ENCODE measurements at regions not wholly inside any gene's neighbourhood (a gene's known extent, or its start where the extent isn't known, plus 50 kb on each side); places are given as distances from the start of the nearest gene placed in this dataset.

DNA sequence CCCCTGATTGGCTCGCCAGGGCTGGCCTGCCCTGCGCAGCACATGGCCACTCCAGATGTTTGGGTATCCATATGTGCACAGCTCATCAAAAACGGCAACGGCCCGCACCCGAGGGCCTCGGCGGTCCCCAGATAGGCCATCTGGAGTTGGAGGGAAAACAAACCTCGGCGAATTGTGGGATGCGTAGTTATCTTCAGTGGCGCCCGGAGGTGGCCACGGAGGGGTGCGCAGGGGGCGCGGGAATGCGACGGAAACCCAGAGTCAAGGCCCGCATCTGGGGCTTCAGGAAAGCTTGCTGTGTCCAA lies 156.5 kb downstream of the TLE3 start:
- no peak overlapping the region for H3K4me3 ChIP-seq (ENCODE audit: low read depth, low read length)
- TF ChIP-seq, protein P1, sequence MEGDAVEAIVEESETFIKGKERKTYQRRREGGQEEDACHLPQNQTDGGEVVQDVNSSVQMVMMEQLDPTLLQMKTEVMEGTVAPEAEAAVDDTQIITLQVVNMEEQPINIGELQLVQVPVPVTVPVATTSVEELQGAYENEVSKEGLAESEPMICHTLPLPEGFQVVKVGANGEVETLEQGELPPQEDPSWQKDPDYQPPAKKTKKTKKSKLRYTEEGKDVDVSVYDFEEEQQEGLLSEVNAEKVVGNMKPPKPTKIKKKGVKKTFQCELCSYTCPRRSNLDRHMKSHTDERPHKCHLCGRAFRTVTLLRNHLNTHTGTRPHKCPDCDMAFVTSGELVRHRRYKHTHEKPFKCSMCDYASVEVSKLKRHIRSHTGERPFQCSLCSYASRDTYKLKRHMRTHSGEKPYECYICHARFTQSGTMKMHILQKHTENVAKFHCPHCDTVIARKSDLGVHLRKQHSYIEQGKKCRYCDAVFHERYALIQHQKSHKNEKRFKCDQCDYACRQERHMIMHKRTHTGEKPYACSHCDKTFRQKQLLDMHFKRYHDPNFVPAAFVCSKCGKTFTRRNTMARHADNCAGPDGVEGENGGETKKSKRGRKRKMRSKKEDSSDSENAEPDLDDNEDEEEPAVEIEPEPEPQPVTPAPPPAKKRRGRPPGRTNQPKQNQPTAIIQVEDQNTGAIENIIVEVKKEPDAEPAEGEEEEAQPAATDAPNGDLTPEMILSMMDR (IDR thresholded peaks at IDR 0.05; ENCODE audit: low read depth, low read length): no peak

GRCh38 chr15:69941706-69942495 lies 155.8 kb downstream of the TLE3 start:
- TF ChIP-seq, protein P1 (IDR thresholded peaks at IDR 0.05; ENCODE audit: low read depth, low read length): no peak
- H3K4me3 ChIP-seq (ENCODE audit: low read depth, low read length): no peak overlapping the region

GRCh38 chr15:69943637-69944036 lies 154.1 kb downstream of the TLE3 start:
- TF ChIP-seq, protein P1 (IDR thresholded peaks at IDR 0.05; ENCODE audit: low read depth, low read length): no peak
- no peak overlapping the region for H3K4me3 ChIP-seq (ENCODE audit: low read depth, low read length)

GRCh38 chr15:69945729-69946128 lies 152.0 kb downstream of the TLE3 start:
- no peak overlapping the region for H3K4me3 ChIP-seq (ENCODE audit: low read depth, low read length)
- TF ChIP-seq, protein P1 (IDR thresholded peaks at IDR 0.05; ENCODE audit: low read depth, low read length): no peak

GRCh38 chr15:69946870-69947269 lies 150.8 kb downstream of the TLE3 start:
- TF ChIP-seq, protein P1 (IDR thresholded peaks at IDR 0.05; ENCODE audit: low read depth, low read length): no peak
- no peak overlapping the region for H3K4me3 ChIP-seq (ENCODE audit: low read depth, low read length)

GRCh38 chr15:69947394-69947793 lies 150.3 kb downstream of the TLE3 start:
- TF ChIP-seq, protein P1 (IDR thresholded peaks at IDR 0.05; ENCODE audit: low read depth, low read length): no peak
- no peak overlapping the region for H3K4me3 ChIP-seq (ENCODE audit: low read depth, low read length)

DNA sequence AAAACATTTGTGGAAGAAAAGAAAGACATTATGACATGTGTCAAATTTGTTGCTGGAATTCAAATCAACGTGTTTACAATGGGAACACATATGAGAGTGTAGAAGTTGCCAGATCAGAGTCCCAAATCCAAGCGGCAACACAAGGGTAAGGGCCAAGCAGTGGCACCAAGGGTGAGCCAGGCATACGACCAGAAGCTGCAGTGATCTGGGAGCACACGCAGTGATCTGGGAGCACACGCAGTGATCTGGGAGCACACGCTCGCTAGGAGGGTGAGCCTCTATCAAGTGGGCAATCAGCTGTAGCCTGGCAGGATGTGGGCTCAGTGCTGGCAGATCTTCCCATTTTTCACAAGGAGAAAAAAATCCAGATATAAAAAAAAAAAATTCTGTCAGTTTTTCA lies 148.2 kb downstream of the TLE3 start:
- H3K4me3 ChIP-seq (ENCODE audit: low read depth, low read length): no peak overlapping the region
- TF ChIP-seq, protein P1 (IDR thresholded peaks at IDR 0.05; ENCODE audit: low read depth, low read length): no peak
